NCI-H2196 (cell line): ENCODE measurements at regions not wholly inside any gene's neighbourhood (a gene's known extent, or its start where the extent isn't known, plus 50 kb on each side); places are given as distances from the start of the nearest gene placed in this dataset.
"Not testable (repeated sequence)": the region's sequence is repeated elsewhere in the genome, so short reads cannot be mapped to it uniquely, and the experiment has no call there.

ENCODE experiments used
- DNase-seq: peaks from one replicate; lab custom pipeline; 2025; ENCODE audit not compliant: unreplicated experiment; lab: John Stamatoyannopoulos, UW

- no peak for DNase-seq
Observed at GRCh38 chr6:80531681-80532619, 425.5 kb downstream of the BCKDHB start.

- DNase-seq: no peak
Observed at GRCh38 chr6:80530103-80530502, 423.6 kb downstream of the BCKDHB start.

- peak; percentile 36 for DNase-seq
Observed at GRCh38 chr6:80528115-80528514, 421.6 kb downstream of the BCKDHB start.

GRCh38 chr6:80527552-80528052 lies 421.1 kb downstream of the BCKDHB start:
- peak; percentile 91 for DNase-seq

- DNase-seq: peak; percentile 33
Observed at GRCh38 chr6:80523531-80523997, 417.1 kb downstream of the BCKDHB start.

- no peak for DNase-seq
Observed at GRCh38 chr6:80523010-80523409, 416.5 kb downstream of the BCKDHB start.

- DNase-seq: no peak
Observed at GRCh38 chr6:80522576-80522975, 416.1 kb downstream of the BCKDHB start.

GRCh38 chr6:80519811-80520594 lies 413.5 kb downstream of the BCKDHB start:
- DNase-seq: no peak

- no peak for DNase-seq
Observed at GRCh38 chr6:80517525-80517924, 411.1 kb downstream of the BCKDHB start.

GRCh38 chr6:80510521-80510920 lies 404.1 kb downstream of the BCKDHB start:
- DNase-seq: not testable (repeated sequence)

GRCh38 chr6:80508885-80509630 lies 402.6 kb downstream of the BCKDHB start:
- no peak for DNase-seq

GRCh38 chr6:80504882-80505281 lies 398.4 kb downstream of the BCKDHB start:
- no peak for DNase-seq

- DNase-seq: no peak
Observed at GRCh38 chr6:80503660-80504059, 397.2 kb downstream of the BCKDHB start.

- no peak for DNase-seq
Observed at GRCh38 chr6:80502871-80503270, 396.4 kb downstream of the BCKDHB start.

- DNase-seq: no peak
Observed at GRCh38 chr6:80501636-80502035, 395.2 kb downstream of the BCKDHB start.

- not testable (repeated sequence) for DNase-seq
Observed at GRCh38 chr6:80497696-80498486, 391.4 kb downstream of the BCKDHB start.

GRCh38 chr6:80489911-80490635 lies 383.6 kb downstream of the BCKDHB start:
- no peak for DNase-seq

GRCh38 chr6:80488190-80488589 lies 381.7 kb downstream of the BCKDHB start:
- no peak for DNase-seq

GRCh38 chr6:80485494-80485893 lies 379.0 kb downstream of the BCKDHB start:
- not testable (repeated sequence) for DNase-seq
